LoVo (cell line): ENCODE measurements at regions not wholly inside any gene's neighbourhood (a gene's known extent, or its start where the extent isn't known, plus 50 kb on each side); places are given as distances from the start of the nearest gene placed in this dataset.
"Not testable (repeated sequence)": the region's sequence is repeated elsewhere in the genome, so short reads cannot be mapped to it uniquely, and the experiment has no call there.

Source experiments
- DNase-seq: peaks from one replicate; pipeline ENCODE4 v3.0.0-alpha.2; 2016; ENCODE audit warnings: low spot score

GRCh38 chr9:73219985-73220626 is 68.4 kb downstream of the ANXA1 start:
- no peak for DNase-seq

GRCh38 chr9:73223594-73223993 is 71.9 kb downstream of the ANXA1 start:
- DNase-seq, result no peak

- no peak for DNase-seq
Observed at GRCh38 chr9:73229543-73229942, 77.9 kb downstream of the ANXA1 start.

- DNase-seq, result no peak
Observed at GRCh38 chr9:73230251-73230650, 78.6 kb downstream of the ANXA1 start.

GRCh38 chr9:73231203-73231602 is 79.5 kb downstream of the ANXA1 start:
- DNase-seq, result no peak

GRCh38 chr9:73233359-73234007 is 81.8 kb downstream of the ANXA1 start:
- no peak for DNase-seq

- no peak for DNase-seq
Observed at GRCh38 chr9:73234008-73234360, 82.3 kb downstream of the ANXA1 start.

- no peak for DNase-seq
Observed at GRCh38 chr9:73237140-73237539, 85.5 kb downstream of the ANXA1 start.

- no peak for DNase-seq
Observed at GRCh38 chr9:73239570-73240265, 88.1 kb downstream of the ANXA1 start.

GRCh38 chr9:73243078-73243477 is 91.4 kb downstream of the ANXA1 start:
- no peak for DNase-seq

- DNase-seq, result no peak
Observed at GRCh38 chr9:73259086-73259696, 107.5 kb downstream of the ANXA1 start.

- DNase-seq, result no peak
Observed at GRCh38 chr9:73260506-73260905, 108.8 kb downstream of the ANXA1 start.

- no peak for DNase-seq
Observed at GRCh38 chr9:73264631-73265030, 113.0 kb downstream of the ANXA1 start.

- DNase-seq, result no peak
Observed at GRCh38 chr9:73265876-73266275, 114.2 kb downstream of the ANXA1 start.

- DNase-seq, result no peak
Observed at GRCh38 chr9:73269430-73270101, 117.9 kb downstream of the ANXA1 start.

- peak; percentile 71 for DNase-seq
Observed at GRCh38 chr9:73270967-73271721, 119.5 kb downstream of the ANXA1 start.

- no peak for DNase-seq
Observed at GRCh38 chr9:73280113-73280512, 128.4 kb downstream of the ANXA1 start.

GRCh38 chr9:73284377-73284776 is 132.7 kb downstream of the ANXA1 start:
- DNase-seq, result no peak

GRCh38 chr9:73294336-73294735 is 142.7 kb downstream of the ANXA1 start:
- DNase-seq, result no peak

- no peak for DNase-seq
Observed at GRCh38 chr9:73325983-73326382, 174.3 kb downstream of the ANXA1 start.

GRCh38 chr9:73327149-73327548 is 175.5 kb downstream of the ANXA1 start:
- no peak for DNase-seq

GRCh38 chr9:73337182-73337581 is 185.5 kb downstream of the ANXA1 start:
- not testable (repeated sequence) for DNase-seq
